NCI-H748 (cell line): ENCODE measurements at regions not wholly inside any gene's neighbourhood (a gene's known extent, or its start where the extent isn't known, plus 50 kb on each side); places are given as distances from the start of the nearest gene placed in this dataset.

Source experiments
- DNase-seq: peaks from one replicate; lab custom pipeline; 2025; ENCODE audit not compliant: unreplicated experiment; lab: John Stamatoyannopoulos, UW

DNA sequence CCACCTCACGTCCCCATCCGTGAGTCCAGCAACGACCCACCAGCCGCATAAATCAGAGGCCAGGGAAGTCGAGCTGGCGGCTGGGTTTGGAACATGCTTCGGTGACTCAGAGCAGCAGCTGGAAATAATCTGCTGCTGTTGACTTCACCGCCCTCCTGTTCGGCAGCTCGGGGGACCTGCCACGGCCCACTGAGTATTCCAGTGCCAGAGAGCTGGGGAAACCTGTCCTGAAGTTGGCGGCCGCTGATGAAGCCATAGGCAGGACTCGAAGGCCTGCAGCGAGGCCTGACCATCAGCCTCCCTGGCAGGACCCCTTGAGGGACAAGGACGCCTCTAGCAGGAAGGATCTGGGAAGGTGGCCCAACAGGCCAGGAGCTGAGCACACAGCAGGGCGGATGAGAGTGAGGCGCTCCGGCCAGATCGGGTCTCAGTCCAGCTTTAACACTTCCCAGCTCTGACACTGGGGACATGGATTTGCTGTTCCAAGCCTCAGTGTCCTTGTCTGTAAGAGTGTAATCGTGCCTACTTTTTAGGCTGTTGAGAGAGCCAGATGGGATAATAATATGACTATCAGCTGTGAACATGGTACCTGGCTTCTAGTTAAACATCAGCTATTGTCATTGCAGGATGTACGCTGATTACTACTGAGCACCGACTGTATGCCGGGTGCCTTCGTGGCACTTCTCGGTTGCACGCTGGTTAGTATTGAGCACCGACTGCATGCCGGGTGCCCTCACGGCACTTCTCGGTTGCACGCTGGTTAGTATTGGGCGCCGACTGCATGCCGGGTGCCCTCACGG lies 50.4 kb upstream of the CIBAR2 start:
- no peak for DNase-seq

DNA sequence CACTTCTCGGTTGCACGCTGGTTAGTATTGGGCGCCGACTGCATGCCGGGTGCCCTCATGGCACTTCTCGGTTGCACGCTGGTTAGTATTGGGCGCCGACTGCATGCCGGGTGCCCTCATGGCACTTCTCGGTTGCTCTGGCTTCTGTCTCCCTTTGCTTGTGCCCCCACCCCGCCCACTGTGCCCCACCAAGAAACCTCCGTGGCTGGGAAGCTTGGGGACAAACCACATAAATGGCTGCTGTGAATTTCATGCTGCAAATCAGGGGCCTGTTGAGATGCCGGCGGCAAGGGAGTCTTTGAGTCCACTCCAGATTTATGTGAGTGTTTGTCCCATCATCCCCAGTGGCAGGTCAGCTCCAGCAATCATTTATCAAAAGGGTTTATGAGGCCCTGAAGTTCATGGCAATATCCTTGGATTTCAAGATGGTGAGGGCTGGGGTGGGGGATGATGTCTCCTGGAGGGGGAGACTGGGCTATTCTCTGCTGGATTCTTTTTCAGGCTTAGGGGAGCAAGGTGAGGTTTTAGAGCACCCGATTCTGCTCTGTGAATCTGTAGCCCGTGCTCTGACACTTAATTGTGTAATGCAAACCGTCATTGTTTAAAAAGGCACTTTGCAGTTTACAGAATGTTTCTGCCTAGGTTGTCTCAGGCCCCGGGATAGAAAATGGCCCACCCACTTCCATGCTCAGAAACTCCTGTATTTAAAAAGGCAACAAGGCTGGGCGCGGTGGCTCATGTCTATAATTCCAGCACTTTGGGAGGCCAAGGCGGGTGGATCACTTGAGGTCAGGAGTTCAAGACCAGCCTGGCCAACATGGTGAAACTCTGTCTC lies 51.2 kb upstream of the CIBAR2 start:
- no peak for DNase-seq

DNA sequence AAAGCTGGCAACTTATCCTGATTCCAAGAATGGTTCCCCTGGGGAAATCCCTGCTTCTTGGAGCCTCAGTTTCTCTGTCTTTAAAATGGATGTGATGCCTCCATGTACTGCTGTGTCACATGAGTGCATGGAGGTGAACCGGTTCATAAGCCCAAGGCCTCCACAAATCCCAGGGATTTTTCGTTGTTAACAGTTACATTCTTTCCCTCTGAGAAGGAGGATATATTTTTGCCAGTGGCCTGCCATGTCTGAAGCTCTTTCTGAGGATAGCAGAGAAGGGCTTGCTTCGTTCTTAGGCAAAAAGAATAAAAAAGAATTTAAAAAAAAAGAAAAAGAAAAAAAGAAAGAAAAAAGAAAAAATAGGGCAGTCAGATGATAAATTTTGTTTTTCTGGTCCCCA lies 52.2 kb upstream of the CIBAR2 start:
- DNase-seq = no peak

DNA sequence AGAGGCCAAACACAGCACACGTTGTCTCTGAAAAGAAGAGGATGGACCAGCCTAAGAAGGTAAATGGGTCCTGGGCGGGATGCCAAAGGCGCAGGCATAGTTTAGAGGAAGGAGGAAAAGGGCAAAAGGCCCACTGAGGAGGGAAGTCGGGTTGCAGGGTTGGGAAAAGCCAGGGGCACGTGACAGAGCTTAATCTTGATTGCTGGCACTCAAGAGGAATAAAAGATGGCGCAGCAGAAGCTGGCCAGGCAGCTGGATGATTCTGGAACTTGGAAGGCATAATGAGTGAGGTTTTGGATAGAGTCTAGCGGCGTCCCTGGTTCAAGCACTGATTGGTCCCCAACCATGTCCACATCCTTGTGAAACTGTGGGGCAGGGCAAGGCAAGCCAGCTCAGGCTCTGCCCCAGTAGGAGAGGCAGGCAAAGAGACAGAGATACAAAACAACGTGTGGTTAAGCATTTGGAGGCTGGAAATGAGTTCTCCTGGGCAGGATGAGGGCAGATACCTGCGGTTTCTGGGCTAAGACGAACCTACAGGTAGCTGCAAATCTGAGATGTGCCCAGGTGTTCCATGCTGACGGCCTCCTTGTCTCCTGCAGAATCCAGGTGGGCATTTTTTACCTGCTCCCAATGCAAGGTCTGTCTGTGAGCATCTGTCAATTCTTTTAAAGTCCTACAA lies 52.7 kb upstream of the CIBAR2 start:
- DNase-seq = no peak

DNA sequence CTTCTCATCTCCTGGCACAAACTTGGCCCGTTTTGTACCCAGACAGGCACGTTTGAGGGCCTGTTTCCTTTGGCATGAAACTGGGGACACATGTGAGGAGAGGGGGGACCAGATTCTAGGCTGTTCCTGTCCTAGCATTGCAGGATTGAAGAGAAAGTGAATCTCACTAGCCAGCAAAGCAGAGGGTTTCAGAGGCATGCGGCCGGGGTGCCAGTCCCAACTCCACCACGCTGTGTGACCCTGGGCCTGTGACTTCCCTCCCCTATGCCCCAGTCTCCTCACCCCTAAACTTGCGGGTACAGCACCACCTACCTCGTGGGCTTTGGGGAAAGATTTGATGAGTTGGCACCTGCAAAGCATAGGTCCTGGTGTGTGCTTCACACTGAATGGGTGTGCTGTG lies 53.5 kb upstream of the CIBAR2 start:
- DNase-seq = no peak

DNA sequence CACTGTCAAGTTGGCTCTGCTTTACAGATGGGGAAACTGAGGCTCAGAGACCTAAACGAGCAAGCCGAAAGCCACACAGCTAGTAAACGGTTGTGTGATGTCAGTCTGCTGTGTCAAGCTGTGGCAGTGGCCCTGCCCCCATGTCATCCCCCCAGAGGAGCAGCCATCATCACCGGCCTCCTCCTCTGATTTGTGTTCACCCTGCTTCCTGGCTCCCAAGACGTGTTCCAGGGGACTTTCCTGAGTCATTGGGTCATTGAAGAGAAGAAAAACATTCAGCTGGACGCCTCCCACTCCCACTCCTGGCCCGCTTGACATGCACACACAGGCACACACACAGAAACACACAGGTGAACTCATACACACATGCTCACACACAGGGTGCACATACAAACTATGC lies 54.0 kb upstream of the CIBAR2 start:
- DNase-seq = no peak

DNA sequence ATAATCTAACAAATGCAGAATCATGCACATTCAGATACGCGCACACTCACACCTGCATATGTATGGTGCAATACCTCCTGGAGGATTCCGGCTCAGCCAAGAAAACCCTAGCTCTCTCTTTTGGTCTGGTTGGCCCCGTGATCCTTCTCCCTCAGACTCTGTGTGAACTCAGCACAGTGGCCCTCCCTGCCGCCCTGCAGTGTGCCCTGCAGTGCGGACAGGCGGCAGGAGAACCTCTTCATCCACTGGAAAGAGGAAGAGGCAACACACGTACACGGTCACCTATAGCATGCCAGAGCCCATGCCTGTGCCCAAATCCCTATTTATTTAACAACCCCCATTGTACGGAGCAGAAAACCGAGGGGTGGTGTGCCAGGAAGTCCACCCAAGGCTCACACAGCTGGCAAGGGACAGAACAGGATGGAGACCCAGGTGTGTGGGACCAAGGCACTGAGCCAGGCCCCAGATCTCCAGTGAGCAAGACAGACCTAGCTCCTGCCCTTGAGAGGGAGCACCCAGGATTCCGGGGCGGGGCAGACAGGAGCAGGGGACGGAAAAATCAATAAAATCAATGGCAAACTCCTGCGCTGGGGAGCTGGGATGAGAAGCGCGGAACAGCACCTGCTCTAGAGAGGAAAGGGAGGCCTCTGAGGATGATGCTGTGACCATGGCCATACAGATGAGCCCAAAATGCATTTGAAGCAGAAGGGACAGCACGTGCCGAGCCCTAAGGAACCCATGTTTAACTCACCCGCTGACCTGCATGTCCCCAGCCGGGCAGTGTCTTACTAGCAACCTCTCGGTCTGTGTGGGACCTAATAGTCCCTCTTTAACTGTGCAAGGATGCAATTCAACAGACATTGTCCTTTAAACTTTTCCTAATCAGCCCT lies 54.7 kb upstream of the CIBAR2 start:
- DNase-seq = no peak

DNA sequence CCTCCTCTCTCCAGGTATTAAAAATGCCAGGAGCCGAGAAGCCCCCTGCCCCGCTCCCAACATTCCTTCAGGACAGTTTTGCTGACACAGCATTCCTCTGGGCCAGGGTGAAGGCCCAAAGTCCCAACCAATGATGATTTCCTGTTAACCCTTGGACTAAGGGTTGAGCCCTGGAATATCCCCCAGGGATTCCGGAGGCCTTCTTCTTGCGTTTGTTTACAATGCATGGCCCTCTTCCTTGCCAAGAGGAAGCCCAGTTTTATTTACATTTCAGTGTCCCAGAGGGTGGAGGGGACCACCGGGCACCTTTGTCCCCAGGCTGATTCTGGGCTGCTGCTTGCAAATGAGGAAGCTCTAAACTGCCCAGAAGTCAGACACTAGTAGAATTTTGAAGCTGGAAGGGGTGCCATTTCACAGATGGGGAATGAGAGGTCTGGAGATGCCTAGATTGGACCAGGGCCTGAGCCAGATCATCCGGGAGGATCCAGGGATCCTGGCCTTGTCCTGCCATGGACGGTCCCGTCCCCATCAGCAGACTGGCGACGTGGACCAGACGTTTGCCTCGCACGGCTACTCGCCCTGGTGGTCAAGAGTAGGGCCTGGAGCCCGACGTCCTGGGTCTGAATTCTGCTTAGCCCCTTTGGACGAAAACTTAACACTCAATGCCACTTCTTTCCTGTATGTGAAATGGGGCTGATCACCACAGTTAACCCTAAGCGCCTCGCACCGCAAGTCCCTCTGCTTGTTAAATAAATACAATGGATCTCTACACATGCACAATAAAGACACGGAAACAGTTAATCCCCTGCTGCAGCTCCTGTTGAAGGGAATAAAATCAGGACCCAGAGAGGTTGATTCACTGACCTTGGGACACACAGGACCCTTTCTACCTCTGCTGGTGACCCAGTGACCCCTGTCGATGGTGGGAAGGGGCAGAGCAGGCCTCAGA lies 55.6 kb upstream of the CIBAR2 start:
- DNase-seq = no peak

DNA sequence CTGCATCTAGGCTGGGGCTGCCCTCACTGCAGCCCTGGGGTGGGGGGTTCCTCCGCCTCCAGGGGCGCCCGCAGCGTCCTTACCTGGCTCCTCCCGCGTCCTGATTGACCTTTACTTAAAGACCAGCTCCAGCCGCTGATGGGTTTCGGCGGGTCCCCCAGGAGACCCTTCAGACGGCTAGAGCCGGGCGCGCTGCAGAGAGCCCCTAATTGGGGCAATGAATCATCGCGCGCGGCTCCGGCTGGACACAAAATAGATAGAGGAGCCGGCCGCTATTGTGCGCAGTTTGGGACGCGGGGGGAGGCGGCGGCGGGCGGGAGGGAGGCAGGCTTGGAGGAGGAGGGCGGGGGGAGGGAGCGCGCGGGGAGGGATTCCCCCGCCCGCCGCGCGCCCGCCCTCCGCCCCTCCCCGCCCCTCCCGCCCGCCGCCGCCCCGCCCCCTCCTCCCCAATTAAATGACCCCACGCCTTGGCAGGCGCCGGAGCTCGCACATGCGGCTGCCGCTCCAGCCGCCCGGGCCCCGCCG lies 56.5 kb upstream of the CIBAR2 start:
- peak; percentile 64 for DNase-seq

DNA sequence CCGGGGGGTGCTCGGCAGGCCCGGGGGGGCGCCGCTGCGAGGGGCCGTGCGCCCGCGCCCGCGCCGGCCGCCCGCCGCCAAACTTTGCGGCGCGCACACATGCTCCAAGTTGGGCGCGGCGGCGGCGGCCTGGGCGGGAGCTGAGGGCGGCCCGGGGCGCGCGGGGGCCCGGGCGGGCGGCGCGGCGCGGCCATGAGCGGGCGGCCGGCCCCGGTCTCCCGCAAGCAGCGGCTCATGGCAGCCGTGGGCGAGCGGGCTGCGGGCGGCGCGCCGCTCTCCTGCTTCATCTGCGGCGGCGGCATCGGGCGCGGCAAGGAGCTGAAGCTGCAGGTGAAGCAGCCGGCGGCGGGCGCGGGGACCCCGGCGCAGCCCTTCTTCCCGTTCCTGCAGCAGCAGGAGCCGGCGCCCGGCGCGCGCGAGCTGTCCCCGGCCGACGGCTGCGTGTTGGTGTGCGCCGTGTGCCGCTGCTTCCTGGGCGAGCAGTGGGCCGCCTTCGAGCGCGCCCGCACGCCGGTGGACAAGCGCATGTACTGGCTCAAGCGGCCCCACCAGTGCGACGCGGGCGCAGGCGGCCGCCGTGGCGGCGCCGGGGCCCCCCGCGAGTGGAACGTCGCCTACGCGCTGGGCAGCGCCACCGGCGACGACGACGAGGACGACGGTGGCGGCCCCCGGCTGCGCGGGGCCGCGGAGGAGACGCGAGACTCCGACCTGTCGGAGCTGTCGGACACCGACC lies 57.2 kb upstream of the CIBAR2 start:
- peak; percentile 49 for DNase-seq

DNA sequence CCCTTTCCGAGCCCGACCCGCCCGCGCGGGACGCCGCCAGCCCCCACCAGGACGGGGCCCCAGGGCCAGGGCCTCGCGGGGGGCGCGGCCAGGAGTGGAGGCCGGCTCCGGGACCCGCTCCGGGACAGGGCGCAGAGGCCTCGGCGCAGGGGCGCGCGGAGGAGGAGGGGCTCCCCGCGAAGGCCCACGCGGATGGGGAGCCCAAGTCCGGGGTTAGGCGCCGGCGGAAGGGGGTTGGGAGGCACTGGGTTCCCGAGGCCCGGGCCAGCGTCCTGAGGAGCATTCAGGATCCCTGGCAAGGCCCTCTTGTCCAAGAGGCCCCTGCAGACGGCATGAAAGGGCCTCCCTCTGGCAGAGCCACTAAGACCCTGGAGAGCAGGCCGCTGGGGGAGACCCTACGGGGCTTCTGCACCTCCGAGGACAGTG lies 57.8 kb upstream of the CIBAR2 start:
- no peak for DNase-seq

DNA sequence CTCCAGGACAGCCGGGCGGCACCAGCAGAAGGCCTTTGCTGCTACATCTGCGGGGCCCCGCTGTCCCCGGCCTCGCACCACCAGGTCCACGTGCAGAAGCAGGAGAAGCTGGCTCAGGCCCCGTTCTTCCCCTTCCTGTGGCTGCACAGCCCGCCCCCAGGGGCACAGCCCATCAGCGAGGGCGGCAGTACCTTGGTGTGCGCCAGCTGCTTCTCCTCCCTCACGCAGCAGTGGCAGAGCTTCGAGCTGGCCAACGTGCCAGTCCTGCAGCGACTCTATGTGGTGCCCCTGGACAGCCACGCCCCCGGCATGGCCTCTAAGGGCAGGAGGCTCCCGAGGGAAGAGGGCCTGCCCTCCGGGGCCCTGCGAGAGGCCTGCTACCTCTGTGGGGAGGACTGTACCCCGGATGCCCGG lies 58.3 kb upstream of the CIBAR2 start:
- no peak for DNase-seq

DNA sequence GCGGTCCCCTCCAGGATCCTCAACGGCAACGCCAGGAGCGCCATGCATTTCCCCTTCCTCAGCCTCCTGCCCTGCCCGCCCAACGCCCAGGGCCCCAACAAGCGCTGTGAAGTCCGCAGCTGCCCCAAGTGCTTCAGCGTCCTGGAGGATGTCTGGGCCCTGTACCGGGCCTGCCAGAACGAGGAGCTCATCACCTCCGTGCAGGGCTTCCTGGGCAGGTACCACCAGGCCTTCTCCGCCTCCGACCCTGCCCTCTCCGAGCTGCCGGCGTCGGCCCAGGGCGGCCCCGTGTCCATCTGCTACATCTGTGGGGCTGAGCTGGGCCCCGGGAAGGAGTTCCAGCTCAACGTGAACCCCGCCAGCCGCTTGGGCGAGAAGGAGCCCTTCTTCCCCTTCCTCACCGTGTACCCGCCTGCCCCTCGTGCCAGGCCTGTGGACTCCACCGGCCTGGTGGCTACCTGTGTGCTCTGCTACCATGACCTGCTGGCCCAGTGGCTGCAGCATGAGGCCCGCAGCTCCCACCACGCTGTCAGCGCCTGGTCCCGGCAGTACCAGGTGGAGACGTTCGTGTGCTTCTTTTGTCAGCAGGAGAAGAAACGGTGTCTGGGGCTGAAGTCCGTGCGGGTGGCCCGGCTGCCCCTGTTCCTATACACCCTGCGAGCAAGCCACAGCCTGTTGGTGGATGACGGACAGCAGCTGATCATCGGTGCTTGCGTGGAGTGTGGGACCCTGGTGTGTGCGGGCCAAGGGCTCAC lies 58.9 kb upstream of the CIBAR2 start:
- DNase-seq = no peak

DNA sequence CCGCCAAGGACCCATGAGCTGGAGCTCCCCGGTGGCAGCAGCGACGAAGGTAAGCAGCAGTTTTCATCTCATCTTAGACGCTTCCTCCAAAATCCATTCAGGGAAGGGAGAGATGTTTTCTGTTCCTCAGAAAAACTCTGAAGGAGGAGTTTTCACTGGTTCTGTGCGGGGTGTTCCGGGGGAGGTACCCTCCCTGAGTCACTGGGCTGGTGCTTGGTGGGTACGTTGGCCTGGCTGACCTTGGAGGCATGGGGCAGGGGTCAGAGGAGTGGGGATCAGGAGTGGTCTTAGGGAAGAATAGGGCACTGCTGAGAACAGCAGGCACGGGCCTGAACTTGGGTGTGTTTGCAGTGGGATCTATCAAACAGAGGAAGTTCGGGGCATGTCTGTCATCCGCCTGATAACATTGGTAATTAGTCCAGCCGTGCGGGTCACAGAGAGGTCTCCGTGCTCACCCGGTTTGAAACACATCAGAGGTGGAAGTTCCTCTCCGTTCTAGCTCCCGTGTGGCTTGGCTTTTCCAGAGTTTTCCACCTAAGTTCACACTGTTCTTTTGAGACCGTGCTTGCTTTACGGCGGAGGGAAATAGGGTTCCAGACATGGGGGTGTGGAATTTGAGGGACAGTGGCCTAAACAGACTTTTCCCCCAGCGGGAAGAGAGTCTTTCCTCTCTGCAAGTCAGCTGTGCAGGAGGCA lies 59.6 kb upstream of the CIBAR2 start:
- no peak for DNase-seq

DNA sequence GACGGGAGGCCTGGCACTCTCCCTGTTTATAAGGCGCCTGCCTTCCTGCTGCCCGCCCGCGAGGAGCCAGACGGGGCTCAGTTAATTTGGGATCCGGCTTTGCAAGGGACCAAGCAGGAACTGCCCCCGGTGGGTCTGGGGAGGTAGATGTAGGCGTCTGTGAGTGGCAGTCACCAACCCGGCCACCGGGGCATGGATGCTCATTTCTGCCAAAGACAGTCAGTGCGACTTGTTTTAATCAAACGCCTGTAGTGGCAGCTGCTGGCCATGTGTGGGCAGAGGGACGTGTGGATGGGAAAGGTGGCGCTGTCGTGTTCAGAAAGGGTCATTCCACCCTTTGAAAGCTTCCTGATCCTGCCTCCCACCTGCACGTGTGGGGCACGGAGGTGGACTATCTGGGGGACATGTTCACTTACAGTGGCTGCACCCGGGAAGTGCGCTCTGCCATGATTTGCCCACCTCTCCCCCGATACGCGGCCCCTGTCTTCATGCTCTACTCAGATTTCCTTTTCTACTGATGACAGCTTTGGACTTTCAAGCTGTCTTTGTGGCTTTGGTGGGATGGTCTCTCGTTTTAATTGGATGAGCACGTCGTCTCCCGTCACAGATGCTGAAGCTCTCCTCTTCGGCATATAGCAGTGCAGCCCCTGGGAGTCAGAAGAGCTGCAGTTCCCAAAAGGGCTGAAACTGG lies 60.3 kb upstream of the CIBAR2 start:
- DNase-seq = peak; percentile 59

DNA sequence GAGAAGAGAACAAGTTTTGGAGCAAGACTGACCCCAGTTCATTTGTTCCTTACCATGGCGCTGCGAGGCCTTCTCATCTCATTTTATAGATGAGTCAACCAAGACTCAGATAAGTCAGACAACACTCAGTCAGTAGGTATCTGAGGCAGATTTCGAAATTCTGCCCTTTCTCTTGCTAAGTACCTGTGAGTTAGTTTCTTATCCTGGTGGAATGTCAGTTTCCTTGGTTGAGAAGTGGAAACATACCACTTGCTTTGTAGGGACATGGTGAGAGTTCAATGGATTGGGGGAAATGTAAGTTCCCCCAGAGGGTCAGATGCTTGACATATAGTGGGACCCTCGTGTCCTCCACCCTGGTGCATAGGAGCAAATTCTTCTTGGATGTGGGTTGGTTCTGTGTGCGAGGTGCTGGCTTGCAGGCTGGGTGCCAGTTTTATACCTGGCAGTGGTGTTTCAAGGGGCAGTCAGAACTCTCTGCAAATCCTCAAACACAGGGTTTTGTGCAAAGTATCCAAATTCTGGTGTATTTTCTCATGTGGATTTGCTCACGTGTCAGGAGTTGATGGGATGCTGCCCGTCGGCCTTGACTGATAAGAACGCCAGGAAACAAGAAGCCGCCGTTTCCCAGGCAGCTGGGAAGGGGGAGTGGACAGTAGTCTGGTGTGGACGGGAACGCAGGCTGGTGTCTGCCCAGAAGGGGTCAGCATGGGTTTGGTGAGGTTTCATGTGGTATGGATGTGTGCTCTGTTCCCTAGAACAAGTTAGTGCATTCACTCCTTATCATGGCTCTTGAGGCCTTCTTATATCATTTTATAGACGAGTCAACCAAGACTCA lies 61.1 kb upstream of the CIBAR2 start:
- no peak for DNase-seq
